ENCODE measurements at regions not wholly inside any gene's neighbourhood (a gene's known extent, or its start where the extent isn't known, plus 50 kb on each side); places are given as distances from the start of the nearest gene placed in this dataset.

DNA sequence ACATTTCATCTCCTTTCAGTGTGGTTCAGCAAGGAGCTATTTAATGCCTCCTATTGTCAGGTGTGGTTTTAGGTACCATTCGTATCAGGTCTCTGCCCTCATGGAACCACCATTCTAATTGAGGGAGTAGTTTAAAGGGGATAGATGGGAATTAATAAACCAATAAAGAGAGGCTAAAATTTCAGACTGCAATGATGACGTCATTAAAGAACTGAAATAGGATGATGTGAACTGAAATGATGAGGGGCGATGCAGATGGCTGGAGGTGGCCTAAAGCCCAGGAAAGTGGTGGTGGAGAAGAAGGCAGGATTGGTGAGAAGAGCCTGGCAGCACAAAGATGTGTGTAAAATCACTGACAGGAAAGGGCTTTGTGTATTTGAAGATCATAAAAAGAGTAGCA, 148.9 kb upstream of the RBFOX1 start:
- no peak for DNase-seq

DNA sequence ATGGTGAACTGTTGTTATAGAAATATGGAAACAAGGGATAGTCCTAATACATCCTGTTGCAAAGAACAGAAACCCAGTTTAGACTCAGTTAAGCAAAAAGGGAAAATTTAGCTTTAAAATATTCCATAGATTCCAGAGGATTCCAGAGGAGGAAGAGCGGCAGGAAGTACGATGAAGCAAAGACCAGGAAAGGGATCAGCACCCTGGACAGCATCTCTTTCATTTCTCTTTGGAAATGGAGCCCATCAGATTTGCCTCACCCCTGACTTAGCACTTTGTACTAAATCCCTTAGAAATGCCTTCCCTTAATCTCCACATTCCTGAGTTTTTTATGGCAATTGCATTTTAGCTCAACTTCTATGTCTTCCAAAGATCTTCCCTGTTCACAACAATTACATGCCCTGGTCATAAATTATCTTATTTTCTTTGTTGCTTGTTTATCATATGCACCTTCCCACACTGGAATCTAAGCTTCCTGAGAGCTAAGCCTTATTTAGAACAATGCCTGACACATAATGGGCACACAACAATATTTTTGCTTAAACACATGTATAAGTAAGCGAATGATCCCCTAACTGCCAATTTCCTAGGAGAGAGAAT, 150.0 kb upstream of the RBFOX1 start:
- no peak for DNase-seq

- DNase-seq, result no peak
Measured at GRCh38 chr16:7177875-7178274, 154.8 kb upstream of the RBFOX1 start.

DNA sequence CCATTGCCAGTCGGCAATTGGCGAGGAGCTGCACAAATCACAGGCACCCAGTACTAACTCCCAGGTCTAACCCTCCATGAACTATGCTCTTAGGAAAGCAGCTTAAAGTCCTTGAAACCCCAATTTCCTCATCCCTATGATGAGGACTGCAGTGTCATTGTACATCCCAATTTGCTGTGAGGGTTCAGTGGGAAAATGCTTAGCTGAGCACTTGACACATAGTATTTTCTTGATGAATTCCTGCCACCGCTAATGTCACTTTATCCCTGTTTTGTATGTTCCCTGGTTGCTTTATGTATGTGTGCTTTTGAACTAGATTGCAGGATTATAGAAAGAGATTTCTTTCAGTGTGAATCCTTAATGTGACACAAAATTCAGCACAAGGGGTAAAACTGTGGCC, 161.5 kb upstream of the RBFOX1 start:
- DNase-seq, result no peak

DNA sequence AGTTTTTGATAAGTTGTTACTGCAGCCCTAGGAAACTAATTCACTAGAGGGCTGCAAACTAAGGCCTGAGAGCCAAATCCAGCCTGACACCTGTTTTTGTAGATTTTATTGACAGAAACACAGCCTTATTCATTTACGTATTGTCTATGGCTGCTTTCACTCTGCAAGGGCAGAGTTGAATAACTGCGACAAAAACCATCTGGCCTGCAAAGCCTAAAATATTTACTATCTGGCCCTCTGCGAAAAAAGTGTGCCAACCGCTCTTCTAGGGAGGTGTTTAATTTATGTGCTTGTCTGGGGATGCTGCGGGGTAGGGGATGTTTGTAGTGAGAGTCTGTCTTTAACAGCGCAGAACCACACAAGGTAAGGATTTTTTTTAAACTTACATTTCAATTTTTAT, 165.0 kb upstream of the RBFOX1 start:
- DNase-seq, result no peak

DNA sequence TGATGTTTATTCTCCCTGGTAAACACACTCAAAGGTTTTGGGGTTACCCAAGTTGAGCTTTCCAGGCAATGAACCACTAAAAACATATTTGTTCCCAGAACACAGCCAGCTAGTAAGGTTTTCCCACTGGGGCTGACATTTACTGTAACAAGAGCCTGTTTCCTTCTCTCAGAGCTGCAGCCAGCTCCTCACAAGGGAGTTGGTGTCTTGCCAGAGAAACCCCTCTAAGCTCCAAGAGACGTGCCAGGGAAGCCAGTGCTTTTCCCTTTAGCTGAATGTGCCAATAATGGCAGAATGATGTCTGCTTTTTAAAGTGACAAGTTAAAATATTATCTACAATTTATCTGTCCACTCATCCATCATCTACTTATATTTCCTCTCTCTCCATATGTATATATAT, 170.8 kb upstream of the RBFOX1 start:
- DNase-seq, result no peak

- DNase-seq, result no peak
Measured at GRCh38 chr16:7160093-7160492, 172.6 kb upstream of the RBFOX1 start.

DNA sequence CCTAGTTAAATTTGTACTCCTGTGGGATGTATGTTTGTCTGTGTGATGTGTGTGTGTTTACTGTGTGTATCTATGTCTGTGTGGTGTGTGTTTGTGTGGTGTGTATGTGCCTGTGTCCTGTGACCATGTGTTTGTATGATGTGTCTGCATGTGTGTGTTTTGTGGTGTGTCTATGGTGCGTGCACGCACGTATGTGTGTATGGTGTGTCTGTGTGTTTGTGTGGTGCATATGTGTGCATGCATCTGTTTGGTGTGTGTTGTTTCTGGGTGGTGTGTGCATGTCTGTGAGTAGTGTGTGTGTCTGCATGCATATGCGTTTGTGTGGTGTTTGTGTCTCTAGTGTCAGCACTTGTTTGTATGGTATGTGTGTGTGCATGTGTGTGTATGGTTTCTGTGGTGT, 174.2 kb upstream of the RBFOX1 start:
- no peak for DNase-seq

DNA sequence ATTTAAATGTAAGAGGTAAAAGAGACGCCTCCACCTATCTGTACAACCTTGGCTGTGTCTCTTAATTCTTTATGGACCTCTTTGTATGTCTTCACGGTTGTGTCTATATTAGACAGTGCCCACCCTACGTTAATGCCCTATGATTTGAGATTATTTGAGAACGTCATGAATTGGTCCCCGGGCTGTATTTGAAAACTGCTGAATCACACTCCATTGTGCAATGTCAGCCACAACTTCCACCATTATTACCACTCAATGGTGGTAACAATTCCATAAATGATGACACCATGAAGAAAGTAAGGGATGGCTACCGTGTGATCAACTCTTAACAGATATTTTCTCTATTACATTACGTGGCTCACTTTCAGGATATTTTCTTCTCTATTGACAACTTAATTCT, 182.4 kb upstream of the RBFOX1 start:
- no peak for DNase-seq

DNA sequence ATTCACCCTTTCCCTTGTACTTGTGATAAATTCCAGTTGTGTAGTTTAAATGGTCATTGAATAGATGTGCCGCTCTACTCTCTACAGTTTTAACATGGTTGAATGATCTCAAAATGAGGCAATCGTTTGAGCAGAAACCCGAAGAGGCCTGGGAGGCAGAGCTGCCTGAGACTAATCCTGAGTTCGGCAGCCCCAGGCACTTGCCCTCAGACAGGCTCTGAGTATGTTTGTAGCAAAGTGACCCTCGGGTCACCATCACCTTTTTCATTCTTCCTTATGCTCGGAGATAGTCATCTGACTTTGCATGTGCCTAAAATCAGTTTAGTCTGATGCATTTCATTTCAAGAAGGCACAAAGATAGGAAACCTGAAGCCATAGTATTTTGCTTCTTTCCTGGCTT, 184.0 kb upstream of the RBFOX1 start:
- DNase-seq, result no peak

GRCh38 chr16:7140899-7141298, 191.7 kb upstream of the RBFOX1 start:
- DNase-seq, result no peak

GRCh38 chr16:7137560-7138330, 194.9 kb upstream of the RBFOX1 start:
- no peak for DNase-seq

DNA sequence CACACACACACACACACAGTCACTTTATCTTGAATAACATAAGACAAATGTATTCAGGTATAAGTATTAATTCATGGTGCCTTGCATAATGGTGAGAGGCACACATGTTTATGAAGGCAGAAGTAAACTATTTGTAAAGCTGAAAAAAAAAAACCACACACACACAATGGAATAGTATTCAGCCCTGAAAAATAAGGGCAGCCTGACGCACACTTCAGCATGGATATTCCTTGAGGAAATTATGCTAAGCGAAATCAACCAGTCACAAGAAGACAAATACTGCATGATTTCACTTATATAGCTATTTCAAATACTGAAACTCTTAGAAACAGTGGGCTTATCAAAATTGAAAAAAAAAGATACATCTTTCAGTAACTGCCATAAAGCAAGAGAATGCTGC, 200.2 kb upstream of the RBFOX1 start:
- DNase-seq, result no peak

DNA sequence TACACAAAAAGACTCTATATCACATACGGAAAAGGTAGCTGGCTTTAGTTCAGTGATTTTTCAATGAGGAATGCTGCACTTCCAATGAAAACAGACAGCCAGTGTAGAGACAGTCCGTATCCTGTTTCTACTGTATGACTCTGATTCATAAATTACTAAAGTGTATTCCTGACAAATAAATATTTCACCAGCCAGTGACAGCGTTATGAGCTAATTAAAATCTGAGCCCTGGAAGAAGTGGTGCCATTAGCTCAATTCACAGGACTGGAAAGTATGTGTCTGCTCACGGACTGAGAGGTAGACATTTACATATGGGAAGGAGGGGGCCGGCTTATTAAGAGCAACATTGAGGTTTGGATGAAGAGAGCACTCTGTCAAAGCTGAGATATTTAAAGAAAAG, 207.9 kb upstream of the RBFOX1 start:
- DNase-seq, result no peak

- DNase-seq, result no peak
Measured at GRCh38 chr16:7124242-7124641, 208.4 kb upstream of the RBFOX1 start.

GRCh38 chr16:7116734-7117133, 215.9 kb upstream of the RBFOX1 start:
- no peak for DNase-seq

GRCh38 chr16:7115898-7116297, 216.7 kb upstream of the RBFOX1 start:
- no peak for DNase-seq

DNA sequence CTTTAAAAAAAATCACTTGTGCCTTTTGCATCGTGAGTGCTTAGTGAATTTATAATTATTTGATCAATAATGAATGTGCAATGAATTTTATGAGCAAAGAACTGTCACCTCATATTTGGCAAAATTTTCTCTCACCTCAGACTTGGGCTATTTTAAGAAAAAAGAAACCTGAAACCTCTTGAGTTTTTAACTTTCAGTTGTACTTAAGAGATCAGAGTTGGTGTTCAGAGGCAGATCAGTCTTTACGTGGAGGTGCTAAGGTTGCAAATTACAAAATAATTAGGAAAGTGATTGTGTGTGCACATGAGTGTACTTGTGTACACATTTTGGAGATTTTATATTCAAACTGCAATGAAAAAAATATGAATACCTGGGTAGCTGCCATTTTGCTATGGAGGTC, 218.7 kb upstream of the RBFOX1 start:
- no peak for DNase-seq

DNA sequence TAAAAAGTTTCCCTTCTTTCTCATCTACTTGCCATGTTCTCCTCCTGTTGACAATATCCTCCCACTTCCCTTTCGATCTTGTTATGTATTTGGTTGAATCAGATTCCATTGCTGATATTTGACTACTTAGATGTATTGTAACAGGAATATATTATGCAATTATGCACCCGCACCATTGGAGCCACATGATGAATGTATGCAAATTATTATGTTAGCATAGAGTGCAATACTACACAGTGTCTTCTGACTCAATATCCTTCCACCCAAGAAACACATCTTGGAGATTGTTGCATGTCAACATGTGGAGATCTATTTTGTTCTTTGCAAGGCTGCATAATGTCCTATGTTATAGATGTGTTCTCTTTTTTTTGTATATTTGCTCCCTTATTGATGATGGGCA, 219.2 kb upstream of the RBFOX1 start:
- no peak for DNase-seq

- DNase-seq, result no peak
Measured at GRCh38 chr16:7111265-7111664, 221.4 kb upstream of the RBFOX1 start.

DNA sequence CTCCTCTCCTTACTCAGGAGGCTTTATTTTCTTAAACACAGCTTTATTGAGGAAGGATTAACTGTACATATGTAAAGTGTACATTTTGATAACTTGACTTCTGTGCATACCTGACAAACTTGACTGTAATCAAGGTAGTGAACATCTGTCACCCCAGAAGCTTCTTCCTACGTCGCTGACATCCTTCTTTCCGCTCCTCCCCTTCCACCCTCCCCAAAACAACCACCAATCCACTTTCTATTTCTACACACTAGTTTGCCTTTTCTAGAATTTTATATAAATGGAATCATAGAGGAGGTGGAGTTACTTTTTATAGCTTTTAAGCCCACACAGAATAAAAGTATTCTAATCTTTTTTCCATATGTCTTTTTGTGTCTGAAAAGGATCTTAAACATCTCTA, 225.2 kb upstream of the RBFOX1 start:
- no peak for DNase-seq

DNA sequence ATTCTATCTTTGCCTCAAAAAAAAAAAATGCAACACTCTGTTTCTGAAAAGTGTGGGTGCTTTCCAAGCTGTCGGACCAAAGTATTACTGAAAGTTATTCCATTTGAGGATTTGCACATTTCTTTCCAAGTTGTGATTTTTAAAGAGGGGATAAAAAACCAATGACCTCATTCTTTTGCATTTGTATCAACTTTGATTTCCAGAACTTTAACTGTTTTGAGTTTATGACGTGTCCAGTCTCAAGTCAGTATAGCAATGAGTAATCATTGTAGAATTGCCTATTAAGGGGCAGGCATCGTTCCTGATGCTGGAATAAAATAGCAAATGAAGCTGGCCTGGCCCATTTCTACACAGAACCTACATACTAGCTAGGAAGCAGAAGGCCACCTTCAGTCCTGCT, 229.6 kb upstream of the RBFOX1 start:
- DNase-seq, result no peak

DNA sequence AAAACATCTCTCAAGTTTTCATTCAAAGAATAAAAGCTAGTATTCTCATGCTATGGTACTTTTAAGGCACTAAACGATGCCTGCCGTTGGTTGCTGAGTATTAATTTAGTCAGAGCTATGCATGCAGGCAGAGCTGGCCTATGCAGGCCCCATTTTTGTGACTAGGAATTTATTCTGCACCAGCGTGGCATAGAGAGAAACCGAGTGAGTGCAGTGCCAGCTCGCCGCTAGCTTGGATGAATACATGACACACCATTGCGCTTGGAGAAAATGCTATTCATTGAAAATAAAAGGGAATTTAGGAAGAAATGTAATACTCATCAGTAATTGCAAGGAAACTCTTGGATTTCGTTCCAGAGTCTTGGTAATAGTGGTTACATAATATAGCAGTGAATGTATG, 231.6 kb upstream of the RBFOX1 start:
- DNase-seq, result no peak

DNA sequence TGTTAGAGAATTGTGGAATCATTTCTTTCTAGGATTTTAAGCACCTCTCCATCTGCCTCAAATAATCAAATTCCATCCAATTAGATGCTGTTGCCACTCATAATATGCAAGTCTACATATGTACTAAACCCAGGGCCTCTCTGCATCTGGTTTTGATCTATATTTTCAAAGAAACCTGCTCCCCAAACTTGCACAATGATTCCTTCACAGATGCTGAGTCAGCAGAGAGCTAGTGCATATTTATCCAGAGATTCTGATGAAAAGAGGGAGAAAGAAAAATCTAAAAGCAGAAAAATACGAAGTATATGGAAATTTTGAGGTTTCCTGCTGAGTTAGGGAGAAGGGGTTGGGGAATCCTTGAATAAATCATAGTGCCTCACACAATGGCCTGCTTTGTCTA, 235.1 kb upstream of the RBFOX1 start:
- DNase-seq, result no peak

GRCh38 chr16:7093511-7093910, 239.1 kb upstream of the RBFOX1 start:
- DNase-seq, result no peak

Measured in central memory CD4-positive, alpha-beta T cell (primary cell).